Lower leg skin (tissue), 4 donors: ENCODE measurements at regions not wholly inside any gene's neighbourhood (a gene's known extent, or its start where the extent isn't known, plus 50 kb on each side); places are given as distances from the start of the nearest gene placed in this dataset.

Experiments used
- DNase-seq, 2 donors: peaks; one replicate each; pipeline ENCODE4 v3.0.0-alpha.2; 2019; ENCODE audit warnings: low spot score in 2 of 2
- H3K4me3 ChIP-seq: fragments of 200-600 bp; sonication (generic); 2 replicates; pipeline ENCODE4 v1.5.1; 2017; ENCODE audit warnings: mild to moderate bottlenecking, low read depth; ENCODE audit not compliant: poor library complexity, severe bottlenecking
- POLR2A ChIP-seq, 2 donors: fragments of 450-650 bp; IDR thresholded peaks; one replicate each; pipeline ENCODE4 v1.6.1; 2016 to 2017; ENCODE audit warnings: antibody characterized with exemption in 2 of 2, mild to moderate bottlenecking in 1 of 2, moderate library complexity in 1 of 2
- WGBS, 2 donors: methylation state at CpG; one replicate each; pipeline ENCODE4 v1.1.5; 2018; 5-methylcytosine and 5-hydroxymethylcytosine counted together
- intact Hi-C: fragments of 100-400 bp; cut with DNase I; formaldehyde crosslinking; loops from one replicate; pipeline ENCODE4 v1.15.0; 2023; ENCODE audit warnings: low total_unique reads
- TF ChIP-seq, protein P1 (sequence below), 3 donors: fragments of 450-650 bp; IDR thresholded peaks; one replicate each; pipeline ENCODE4 v1.5.1; 2016; ENCODE audit warnings: antibody characterized with exemption in 3 of 3, mild to moderate bottlenecking in 3 of 3, moderate library complexity in 2 of 3

DNA sequence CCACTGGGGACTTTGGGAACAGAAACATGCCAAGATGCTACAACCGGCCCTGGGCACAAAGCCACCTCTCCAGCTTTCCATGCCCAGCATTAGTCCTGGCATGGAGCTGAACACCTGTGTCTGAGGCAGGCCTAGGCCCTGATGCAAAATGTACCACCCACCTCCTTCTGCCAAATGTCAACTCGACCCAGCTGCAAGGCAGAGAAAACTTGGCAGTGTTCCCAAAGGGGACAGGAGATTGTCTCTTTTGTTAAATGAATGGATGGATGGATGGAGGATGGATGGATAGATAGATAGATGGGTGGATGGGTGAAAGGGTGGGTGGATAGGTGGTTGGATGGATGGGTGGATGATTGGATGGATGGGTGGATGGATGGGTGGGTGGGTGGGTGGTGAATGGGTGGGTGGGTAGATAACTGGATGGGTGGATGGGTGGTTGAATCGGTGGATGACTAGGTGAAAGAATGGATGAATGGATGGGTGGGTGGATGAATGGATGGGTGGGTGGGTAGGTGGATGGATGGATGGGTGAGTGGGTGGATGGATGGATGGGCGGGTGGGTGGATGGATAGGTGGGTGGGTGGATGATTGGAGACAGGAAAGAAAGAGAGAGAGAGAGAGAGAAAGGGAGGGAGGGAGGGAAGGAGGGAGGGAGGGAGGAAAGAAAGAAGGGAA lies 73.4 kb upstream of the TNRC6C start:
- H3K4me3 ChIP-seq, result no peak overlapping the region
- no peak for TF ChIP-seq POLR2A (IDR thresholded peaks at IDR 0.05)
- TF ChIP-seq, protein P1, sequence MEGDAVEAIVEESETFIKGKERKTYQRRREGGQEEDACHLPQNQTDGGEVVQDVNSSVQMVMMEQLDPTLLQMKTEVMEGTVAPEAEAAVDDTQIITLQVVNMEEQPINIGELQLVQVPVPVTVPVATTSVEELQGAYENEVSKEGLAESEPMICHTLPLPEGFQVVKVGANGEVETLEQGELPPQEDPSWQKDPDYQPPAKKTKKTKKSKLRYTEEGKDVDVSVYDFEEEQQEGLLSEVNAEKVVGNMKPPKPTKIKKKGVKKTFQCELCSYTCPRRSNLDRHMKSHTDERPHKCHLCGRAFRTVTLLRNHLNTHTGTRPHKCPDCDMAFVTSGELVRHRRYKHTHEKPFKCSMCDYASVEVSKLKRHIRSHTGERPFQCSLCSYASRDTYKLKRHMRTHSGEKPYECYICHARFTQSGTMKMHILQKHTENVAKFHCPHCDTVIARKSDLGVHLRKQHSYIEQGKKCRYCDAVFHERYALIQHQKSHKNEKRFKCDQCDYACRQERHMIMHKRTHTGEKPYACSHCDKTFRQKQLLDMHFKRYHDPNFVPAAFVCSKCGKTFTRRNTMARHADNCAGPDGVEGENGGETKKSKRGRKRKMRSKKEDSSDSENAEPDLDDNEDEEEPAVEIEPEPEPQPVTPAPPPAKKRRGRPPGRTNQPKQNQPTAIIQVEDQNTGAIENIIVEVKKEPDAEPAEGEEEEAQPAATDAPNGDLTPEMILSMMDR (IDR thresholded peaks at IDR 0.05), result no peak
- DNase-seq, result no peak
- intact Hi-C loops, result no loop called here
- 53 to 61% methylated on average over 3 of the region's 4 CpGs for WGBS, 2 donors

DNA sequence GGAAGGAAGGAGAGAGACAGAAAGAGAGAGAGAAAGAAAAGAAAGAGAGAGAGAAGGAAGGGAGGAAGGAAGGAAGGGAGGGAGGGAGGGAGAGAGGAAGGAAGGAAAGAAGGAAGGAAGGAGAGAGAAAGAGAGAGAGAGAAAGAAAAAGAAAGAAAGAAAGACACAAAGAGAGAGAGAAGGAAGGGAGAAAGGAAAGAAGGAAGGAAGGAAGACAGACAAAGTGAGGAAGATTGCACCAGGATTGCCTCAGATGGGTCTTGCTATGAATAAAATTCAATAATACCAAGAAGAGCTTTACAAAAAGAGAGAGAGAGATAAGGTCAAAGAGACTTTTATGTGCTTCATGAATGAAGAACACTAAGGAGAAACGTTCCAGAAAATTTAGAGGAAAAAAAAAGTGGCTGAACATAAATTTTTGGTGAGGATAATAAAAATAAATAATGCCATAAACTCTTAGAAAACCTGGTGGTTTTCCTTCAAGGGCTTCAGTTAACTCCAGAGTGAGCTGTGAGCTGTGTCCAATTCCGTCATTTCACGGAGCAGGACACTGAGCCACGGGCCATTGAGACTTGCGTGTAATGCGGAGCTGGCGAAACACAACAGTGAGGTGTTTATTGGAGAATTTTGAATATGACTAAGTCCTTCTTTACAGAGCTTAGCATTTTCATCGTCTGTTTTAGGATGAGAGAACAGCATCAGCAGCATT lies 72.7 kb upstream of the TNRC6C start:
- intact Hi-C loops, result no loop called here
- DNase-seq, result no peak
- 41 to 48% methylated on average over 8 of the region's 8 CpGs for WGBS, 2 donors
- no peak overlapping the region for H3K4me3 ChIP-seq
- no peak for TF ChIP-seq POLR2A (IDR thresholded peaks at IDR 0.05)
- TF ChIP-seq, protein P1 (IDR thresholded peaks at IDR 0.05), result no peak

DNA sequence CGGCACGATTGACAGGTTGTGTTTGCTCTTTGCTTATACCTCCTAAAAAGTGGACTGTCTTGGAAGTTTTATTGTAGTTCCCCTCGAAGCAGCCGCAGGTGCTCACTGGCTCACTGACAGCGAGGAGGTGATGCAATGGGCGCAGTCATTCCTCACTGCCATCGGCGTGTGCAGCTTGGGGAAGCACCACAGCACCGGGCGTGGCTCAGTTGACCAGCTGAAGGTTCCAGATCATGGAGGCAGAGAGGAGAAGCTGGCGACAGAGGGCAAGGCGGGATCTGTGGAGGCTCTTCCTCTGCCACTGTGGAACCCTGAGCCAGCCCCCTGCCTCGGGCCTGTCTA lies 72.1 kb upstream of the TNRC6C start:
- 42 to 43% methylated on average over 13 of the region's 13 CpGs for WGBS, 2 donors
- DNase-seq, result no peak
- intact Hi-C loops, result no loop called here

DNA sequence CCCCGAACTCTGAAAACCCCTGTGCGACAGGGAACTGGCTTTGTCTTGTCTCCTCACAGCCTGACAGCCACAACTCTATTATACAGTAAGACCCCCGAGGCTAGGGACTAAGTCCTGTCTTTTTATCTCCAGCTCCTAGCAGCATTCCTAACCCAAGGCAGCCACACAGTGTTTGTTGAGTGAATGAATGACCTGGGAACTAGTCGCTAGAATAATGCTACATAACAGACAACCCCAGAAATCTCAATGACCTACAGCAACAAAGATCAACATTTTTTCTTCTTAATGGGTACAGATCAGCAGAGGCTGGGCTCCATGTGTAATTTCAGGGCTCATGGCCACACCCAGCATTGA lies 71.4 kb upstream of the TNRC6C start:
- DNase-seq, result no peak
- intact Hi-C loops, result no loop called here
- H3K4me3 ChIP-seq, result no peak overlapping the region
- WGBS, 2 donors, result 49 to 51% methylated on average over 4 of the region's 4 CpGs
- TF ChIP-seq, protein P1 (IDR thresholded peaks at IDR 0.05), result no peak

More for the DNA sequence above, 72.1 kb upstream of the TNRC6C start:
- TF ChIP-seq, protein P1 (IDR thresholded peaks at IDR 0.05), result no peak
- TF ChIP-seq POLR2A (IDR thresholded peaks at IDR 0.05), result no peak
- H3K4me3 ChIP-seq, result no peak overlapping the region

DNA sequence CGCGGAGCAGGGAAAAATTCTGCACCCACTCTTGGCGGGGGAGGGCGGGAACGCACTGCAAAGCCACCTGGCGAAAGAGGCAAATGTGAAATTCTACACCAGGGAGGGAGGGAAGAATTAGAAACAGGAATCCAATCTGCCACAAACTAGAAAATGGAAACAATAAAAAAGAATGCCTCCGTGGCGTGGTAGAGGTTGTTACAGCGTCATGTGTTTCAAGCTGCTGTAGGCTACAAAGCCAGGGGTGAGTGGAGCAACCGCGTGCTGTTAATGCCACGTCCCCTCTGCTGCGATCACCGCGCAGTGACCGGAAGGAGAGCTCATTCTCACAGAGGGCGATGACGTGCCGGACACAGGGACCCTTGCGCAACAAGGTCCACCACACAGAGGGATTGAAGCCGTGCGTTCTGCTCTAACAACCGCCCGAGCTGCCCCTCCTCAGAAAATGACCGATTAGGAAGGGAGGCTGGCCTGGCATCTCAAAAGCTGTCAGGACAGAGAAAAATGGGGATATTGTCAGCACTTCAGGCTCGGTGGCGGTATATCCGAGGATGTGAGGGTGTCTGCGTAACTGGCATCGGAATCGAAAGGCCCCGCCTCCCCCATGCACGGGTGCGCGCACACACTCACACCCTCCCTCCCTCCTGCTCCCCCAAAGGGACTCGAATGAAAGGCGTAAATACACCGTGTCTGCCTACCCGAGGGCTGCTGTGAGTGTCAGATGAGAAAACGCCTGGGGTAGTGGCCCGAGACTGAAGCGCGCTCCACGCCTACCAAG lies 70.8 kb upstream of the TNRC6C start:
- peak; percentile 81 to 97 for DNase-seq

More for the DNA sequence above, 70.8 kb upstream of the TNRC6C start:
- TF ChIP-seq, protein P1 (IDR thresholded peaks at IDR 0.05), result no peak
- TF ChIP-seq POLR2A (IDR thresholded peaks at IDR 0.05), result no peak
- intact Hi-C loops, result no loop called here
- WGBS, 2 donors, result 2% methylated on average over 42 to 44 of the region's 44 CpGs
- H3K4me3 ChIP-seq, result peak overlapping the region; percentile 24
